Thyroid gland (tissue), 4 donors: ENCODE measurements at regions not wholly inside any gene's neighbourhood (a gene's known extent, or its start where the extent isn't known, plus 50 kb on each side); places are given as distances from the start of the nearest gene placed in this dataset.

ENCODE experiments used
- DNase-seq, 2 donors: peaks; one replicate each; pipeline ENCODE4 v3.0.0-alpha.2; 2019
- H3K27ac ChIP-seq, 3 donors: fragments of 200-600 bp; sonication (generic); 1 replicate in 2 of 3; 2 replicates in 1 of 3; pipeline ENCODE4 v1.5.1; 2016 to 2019; ENCODE audit warnings: mild to moderate bottlenecking in 1 of 3, moderate library complexity in 1 of 3
- H3K27me3 ChIP-seq: fragments of 200-600 bp; sonication (generic); one replicate; pipeline ENCODE4 v1.5.1; 2019
- H3K36me3 ChIP-seq, 2 donors: fragments of 200-600 bp; sonication (generic); one replicate each; pipeline ENCODE4 v1.5.1; 2016 to 2019
- H3K4me1 ChIP-seq, 2 donors: fragments of 200-600 bp; sonication (generic); one replicate each; pipeline ENCODE4 v1.5.1; 2017 to 2019
- H3K4me3 ChIP-seq, 3 donors: fragments of 200-600 bp; sonication (generic); replicated peaks in 1 of 3; 1 replicate in 2 of 3; 2 replicates in 1 of 3; pipeline ENCODE4 v1.5.1; 2016; ENCODE audit warnings: mild to moderate bottlenecking in 1 of 3
- H3K9me3 ChIP-seq: fragments of 200-600 bp; sonication (generic); one replicate; pipeline ENCODE4 v1.5.1; 2017
- POLR2A ChIP-seq, 2 donors: fragments of 450-650 bp; IDR thresholded peaks; one replicate each; pipeline ENCODE4 v1.6.1; 2017; ENCODE audit warnings: antibody characterized with exemption in 2 of 2, mild to moderate bottlenecking in 2 of 2, moderate library complexity in 1 of 2
- WGBS, 2 donors: methylation state at CpG; one replicate each; pipeline ENCODE4 v1.1.5; 2017; 5-methylcytosine and 5-hydroxymethylcytosine counted together
- intact Hi-C: fragments of 100-400 bp; cut with DNase I; formaldehyde crosslinking; loops from one replicate; pipeline ENCODE4 v1.15.1; 2023
- TF ChIP-seq, protein P1 (sequence below), 6 experiments: fragments of 200-600 bp in 3 of 6; fragments of 450-650 bp in 3 of 6; sonication (generic) in 3 of 6; IDR thresholded peaks; one replicate each; pipeline ENCODE4 v1.5.1; 2016 to 2019; ENCODE audit warnings: antibody characterized with exemption in 6 of 6, mild to moderate bottlenecking in 2 of 6, inconsistent platforms in 1 of 6, moderate library complexity in 1 of 6

DNA sequence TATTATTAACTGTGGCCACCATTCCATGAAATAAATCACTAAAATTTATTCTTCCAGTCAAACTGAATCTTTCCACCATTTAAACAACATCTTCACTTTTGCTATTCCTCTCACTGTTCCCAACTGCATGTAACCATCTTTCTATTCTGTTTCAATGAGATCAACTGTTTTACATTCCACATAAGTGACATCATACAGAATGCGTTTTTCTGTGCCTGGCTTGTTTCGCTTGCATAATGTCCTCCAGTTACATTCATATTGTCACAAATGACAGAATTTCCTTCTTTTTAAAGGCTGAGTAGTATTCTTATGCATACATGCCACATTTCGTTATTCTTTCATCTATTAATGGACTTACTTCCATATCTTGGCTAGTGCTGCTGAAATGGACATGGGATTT is 738.2 kb downstream of the SEMA5A start:
- whole genome bisulfite sequencing, 2 donors, result 51 to 59% methylated on average over 3 of the region's 3 CpGs
- no peaks in the 10 kb centered on the region for H3K9me3 ChIP-seq
- no peaks in the 10 kb centered on the region for H3K27me3 ChIP-seq
- H3K4me1 ChIP-seq, result no peaks in the 10 kb centered on the region
- intact Hi-C loops, result no loop called here
- H3K36me3 ChIP-seq, result no peaks in the 10 kb centered on the region
- TF ChIP-seq POLR2A (IDR thresholded peaks at IDR 0.05), result no peak
- TF ChIP-seq, protein P1, sequence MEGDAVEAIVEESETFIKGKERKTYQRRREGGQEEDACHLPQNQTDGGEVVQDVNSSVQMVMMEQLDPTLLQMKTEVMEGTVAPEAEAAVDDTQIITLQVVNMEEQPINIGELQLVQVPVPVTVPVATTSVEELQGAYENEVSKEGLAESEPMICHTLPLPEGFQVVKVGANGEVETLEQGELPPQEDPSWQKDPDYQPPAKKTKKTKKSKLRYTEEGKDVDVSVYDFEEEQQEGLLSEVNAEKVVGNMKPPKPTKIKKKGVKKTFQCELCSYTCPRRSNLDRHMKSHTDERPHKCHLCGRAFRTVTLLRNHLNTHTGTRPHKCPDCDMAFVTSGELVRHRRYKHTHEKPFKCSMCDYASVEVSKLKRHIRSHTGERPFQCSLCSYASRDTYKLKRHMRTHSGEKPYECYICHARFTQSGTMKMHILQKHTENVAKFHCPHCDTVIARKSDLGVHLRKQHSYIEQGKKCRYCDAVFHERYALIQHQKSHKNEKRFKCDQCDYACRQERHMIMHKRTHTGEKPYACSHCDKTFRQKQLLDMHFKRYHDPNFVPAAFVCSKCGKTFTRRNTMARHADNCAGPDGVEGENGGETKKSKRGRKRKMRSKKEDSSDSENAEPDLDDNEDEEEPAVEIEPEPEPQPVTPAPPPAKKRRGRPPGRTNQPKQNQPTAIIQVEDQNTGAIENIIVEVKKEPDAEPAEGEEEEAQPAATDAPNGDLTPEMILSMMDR (IDR thresholded peaks at IDR 0.05), result no peak
- H3K27ac ChIP-seq, result no peak overlapping the region
- no peak overlapping the region for H3K4me3 ChIP-seq
- no peak for DNase-seq

DNA sequence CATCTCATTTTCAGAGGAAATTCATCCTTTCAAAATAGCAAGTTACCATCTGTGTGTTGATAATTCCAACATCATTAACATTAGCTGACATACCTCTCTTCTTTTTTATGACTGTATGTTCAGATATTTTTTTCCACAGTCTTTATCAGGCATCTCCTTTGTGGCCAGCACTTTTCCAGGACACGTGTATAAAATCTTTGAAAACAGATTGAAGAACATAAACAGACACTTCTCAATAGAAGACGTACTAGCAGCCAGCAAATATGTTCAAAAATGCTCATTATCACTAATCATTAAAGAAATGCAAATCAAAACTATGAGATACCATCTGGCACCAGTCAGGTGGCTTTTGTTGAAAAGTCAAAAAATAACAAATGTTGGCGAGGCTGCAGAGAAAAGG is 734.3 kb downstream of the SEMA5A start:
- WGBS, 2 donors, result 75 to 83% methylated on average over 3 of the region's 3 CpGs
- no peaks in the 10 kb centered on the region for H3K9me3 ChIP-seq
- no peak for DNase-seq
- H3K36me3 ChIP-seq, result no peaks in the 10 kb centered on the region
- TF ChIP-seq POLR2A (IDR thresholded peaks at IDR 0.05), result no peak
- TF ChIP-seq, protein P1 (IDR thresholded peaks at IDR 0.05), result no peak
- H3K27ac ChIP-seq, result no peak overlapping the region
- intact Hi-C loops, result no loop called here
- H3K27me3 ChIP-seq, result no peaks in the 10 kb centered on the region
- no peak overlapping the region for H3K4me3 ChIP-seq
- H3K4me1 ChIP-seq, result no peaks in the 10 kb centered on the region

DNA sequence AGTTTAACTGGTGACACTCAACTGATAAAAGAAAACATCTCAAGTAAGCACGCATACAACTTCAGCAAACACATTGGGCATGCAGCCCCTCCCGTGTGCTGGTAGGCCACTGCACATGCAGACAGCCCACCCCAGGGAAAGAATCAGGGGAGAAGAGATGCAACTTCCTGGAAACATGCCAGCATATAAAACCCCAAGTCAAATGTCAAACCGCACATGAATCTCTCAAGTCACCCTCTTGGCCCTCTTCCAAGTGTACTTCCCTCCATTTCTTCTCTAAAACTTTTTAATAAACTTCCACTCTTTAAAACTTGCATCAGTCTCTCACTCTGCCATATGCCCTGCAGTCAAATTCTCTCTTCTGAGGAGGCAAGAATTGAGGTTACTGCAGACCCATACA is 732.7 kb downstream of the SEMA5A start:
- no peak for DNase-seq
- WGBS, 2 donors, result 34 to 39% methylated on average over 3 of the region's 3 CpGs
- H3K9me3 ChIP-seq, result no peaks in the 10 kb centered on the region
- H3K4me3 ChIP-seq, result no peak overlapping the region
- no peaks in the 10 kb centered on the region for H3K4me1 ChIP-seq
- H3K36me3 ChIP-seq, result no peaks in the 10 kb centered on the region
- no peak for TF ChIP-seq POLR2A (IDR thresholded peaks at IDR 0.05)
- TF ChIP-seq, protein P1 (IDR thresholded peaks at IDR 0.05), result no peak
- no peaks in the 10 kb centered on the region for H3K27me3 ChIP-seq
- intact Hi-C loops, result no loop called here
- no peak overlapping the region for H3K27ac ChIP-seq

DNA sequence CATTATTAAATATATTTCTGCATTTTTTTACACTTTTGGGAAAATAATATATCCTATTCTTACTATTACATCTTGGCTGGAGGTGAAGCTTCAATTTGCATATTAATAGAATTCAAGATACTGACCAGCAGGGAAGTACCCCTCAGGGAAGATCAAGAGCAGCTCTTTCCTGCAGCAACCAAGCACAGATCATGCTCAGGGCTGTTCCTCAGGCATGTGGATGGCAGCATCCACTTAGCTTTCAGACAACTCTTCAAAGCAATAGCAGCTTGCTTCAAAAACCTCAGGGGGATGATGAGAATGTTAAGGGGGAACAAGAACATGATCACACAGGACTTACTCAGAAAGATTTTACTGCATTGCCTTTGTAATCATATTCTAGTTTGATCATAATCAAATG is 731.8 kb downstream of the SEMA5A start:
- intact Hi-C loops, result no loop called here

DNA sequence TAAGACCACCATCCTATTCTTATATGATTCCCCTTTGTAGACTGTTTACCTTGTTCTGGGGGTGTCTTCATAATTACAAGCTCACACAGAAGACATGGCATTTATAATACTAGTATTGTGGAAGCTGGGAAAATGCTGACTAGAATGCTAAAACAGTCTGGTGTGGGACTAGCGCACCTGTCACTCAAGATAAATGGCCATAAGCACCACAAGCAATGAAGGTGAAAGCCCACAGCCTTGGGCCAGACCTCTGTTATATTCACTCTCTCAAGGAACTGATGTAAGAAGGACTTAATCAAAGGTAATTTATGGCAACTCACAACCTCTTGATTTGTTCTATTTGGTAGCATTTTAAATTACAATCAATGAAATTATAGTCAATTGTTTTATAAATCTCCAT is 721.5 kb downstream of the SEMA5A start:
- intact Hi-C loops, result no loop called here
- TF ChIP-seq, protein P1 (IDR thresholded peaks at IDR 0.05), result no peak
- no peak for TF ChIP-seq POLR2A (IDR thresholded peaks at IDR 0.05)
- 91 to 96% methylated on average over 1 of the region's 1 CpG for WGBS, 2 donors
- Histone ChIP-seq H3K4me1 (no peaks in the 10 kb centered on the region), H3K4me3 (no peak overlapping the region), H3K36me3 (no peaks in the 10 kb centered on the region), H3K27ac (no peak overlapping the region), H3K27me3 (no peaks in the 10 kb centered on the region), H3K9me3 (no peaks in the 10 kb centered on the region)
- no peak for DNase-seq

More for the DNA sequence above, 731.8 kb downstream of the SEMA5A start:
- no peaks in the 10 kb centered on the region for H3K9me3 ChIP-seq
- H3K4me3 ChIP-seq, result no peak overlapping the region
- TF ChIP-seq, protein P1 (IDR thresholded peaks at IDR 0.05), result no peak
- TF ChIP-seq POLR2A (IDR thresholded peaks at IDR 0.05), result no peak
- no peaks in the 10 kb centered on the region for H3K4me1 ChIP-seq
- no peak overlapping the region for H3K27ac ChIP-seq
- no peaks in the 10 kb centered on the region for H3K27me3 ChIP-seq
- DNase-seq, result no peak
- H3K36me3 ChIP-seq, result no peaks in the 10 kb centered on the region
